GM12878 (cell line): ENCODE measurements at regions not wholly inside any gene's neighbourhood (a gene's known extent, or its start where the extent isn't known, plus 50 kb on each side); places are given as distances from the start of the nearest gene placed in this dataset.

ENCODE experiments used
- CREB1 ChIP-seq: IDR thresholded peaks from 2 replicates; pipeline ENCODE4 v1.6.1; 2012; ENCODE audit warnings: low read depth, mild to moderate bottlenecking, inconsistent platforms
- CTCF ChIP-seq, 3 experiments: IDR thresholded peaks in 2 of 3; conservative IDR thresholded peaks in 1 of 3; 2 replicates each; pipeline ENCODE4 v1.5.1; 2011; ENCODE audit warnings: low read depth in 3 of 3, low read length in 3 of 3, mild to moderate bottlenecking in 3 of 3, control low read depth in 2 of 3, moderate library complexity in 2 of 3, inconsistent platforms in 1 of 3, mixed read lengths in 1 of 3; ENCODE audit not compliant: control insufficient read depth in 2 of 3, insufficient read depth in 1 of 3; ENCODE audit errors: extremely low read depth in 1 of 3
- ESRRA ChIP-seq: IDR thresholded peaks from 2 replicates; pipeline ENCODE4 v1.6.1; 2012; ENCODE audit warnings: mild to moderate bottlenecking, low read length, improper control_type of control experiment
- FOS ChIP-seq: IDR thresholded peaks from 3 replicates; pipeline ENCODE4 v1.6.1; 2011; ENCODE audit warnings: borderline replicate concordance; ENCODE audit not compliant: insufficient read length; ENCODE audit errors: extremely low read depth
- JUNB ChIP-seq: IDR thresholded peaks from 2 replicates; pipeline ENCODE4 v1.6.1; 2016; ENCODE audit warnings: antibody characterized with exemption, mild to moderate bottlenecking
- MAX ChIP-seq: IDR thresholded peaks from 2 replicates; pipeline ENCODE4 v1.6.1; 2012; ENCODE audit warnings: low read depth, low read length, improper control_type of control experiment
- MEF2A ChIP-seq: IDR thresholded peaks from 2 replicates; pipeline ENCODE4 v1.6.1; 2011; ENCODE audit warnings: low read depth, mild to moderate bottlenecking, low read length, moderate library complexity; ENCODE audit not compliant: insufficient read depth
- POLR2AphosphoS5 ChIP-seq: IDR thresholded peaks from 2 replicates; pipeline ENCODE4 v1.6.1; 2011; ENCODE audit warnings: mild to moderate bottlenecking, low read length, inconsistent platforms
- RBBP5 ChIP-seq: fragments of 200-600 bp; sonication (generic); conservative IDR thresholded peaks from 2 replicates; pipeline ENCODE4 v1.6.1; 2016
- RCOR1 ChIP-seq: conservative IDR thresholded peaks from 2 replicates; pipeline ENCODE4 v1.6.1; 2012; ENCODE audit warnings: low read depth, low read length, improper control_type of control experiment
- TAF1 ChIP-seq: IDR thresholded peaks from 2 replicates; pipeline ENCODE4 v1.6.1; 2011; ENCODE audit warnings: mild to moderate bottlenecking, low read depth, low read length, borderline replicate concordance
- ZNF207 ChIP-seq: fragments of 450-650 bp; IDR thresholded peaks from 2 replicates; pipeline ENCODE4 v1.6.1; 2014; ENCODE audit warnings: antibody characterized with exemption, mild to moderate bottlenecking, borderline replicate concordance

- TF ChIP-seq MEF2A (no peak), FOS (no peak), MAX (no peak), CTCF (IDR thresholded peaks at IDR 0.05 in 2 of 3, conservative IDR thresholded peaks at IDR 0.05 in 1 of 3; ENCODE audit: control insufficient read depth in 2 of 3, extremely low read depth in 1 of 3, insufficient read depth in 1 of 3, low read depth in 3 of 3, low read length in 3 of 3) (no peak), JUNB (no peak), ESRRA (no peak), RCOR1 (no peak), RBBP5 (no peak), POLR2AphosphoS5 (no peak), ZNF207 (no peak), TAF1 (no peak), CREB1 (no peak)
Observed at GRCh38 chr16:85459529-85460251, 153.4 kb upstream of the GSE1 start.
